Keratinocyte (primary cell): ENCODE measurements at regions not wholly inside any gene's neighbourhood (a gene's known extent, or its start where the extent isn't known, plus 50 kb on each side); places are given as distances from the start of the nearest gene placed in this dataset.
"Not testable (repeated sequence)": the region's sequence is repeated elsewhere in the genome, so short reads cannot be mapped to it uniquely, and the experiment has no call there.

ENCODE experiments used
- DNase-seq: peaks from one replicate; pipeline ENCODE4 v3.0.0-alpha.2; 2011; ENCODE audit warnings: low read depth, missing footprints, low spot score
- FAIRE-seq: peaks from 2 replicates; lab custom pipeline; 2011; peaks lifted over from hg19 to GRCh38; lab: Jason Lieb, UNC
- H2AFZ ChIP-seq: 2 replicates; pipeline ENCODE4 v1.6.0; 2012; ENCODE audit warnings: low read length, control low read depth, inconsistent platforms; ENCODE audit not compliant: control insufficient read depth
- H3K27ac ChIP-seq: 2 replicates; pipeline ENCODE4 v1.5.1; 2011; ENCODE audit warnings: low read length; ENCODE audit not compliant: control insufficient read depth, insufficient read depth
- H3K27me3 ChIP-seq: 3 replicates; pipeline ENCODE4 v1.6.0; 2011; ENCODE audit warnings: low read length; ENCODE audit not compliant: control insufficient read depth, insufficient read depth; ENCODE audit errors: extremely low read depth
- H3K36me3 ChIP-seq, 2 experiments: 2 replicates in 1 of 2; 3 replicates in 1 of 2; pipeline ENCODE4 v1.5.1; 2011; ENCODE audit warnings: low read length in 2 of 2, mild to moderate bottlenecking in 1 of 2; ENCODE audit not compliant: control insufficient read depth in 2 of 2, insufficient read depth in 2 of 2; ENCODE audit errors: extremely low read depth in 1 of 2
- H3K4me1 ChIP-seq: 3 replicates; pipeline ENCODE4 v1.5.1; 2011; ENCODE audit warnings: low read length; ENCODE audit not compliant: control insufficient read depth, insufficient read depth; ENCODE audit errors: extremely low read depth
- H3K4me2 ChIP-seq: 3 replicates; pipeline ENCODE4 v1.6.0; 2011; ENCODE audit warnings: low read depth, low read length; ENCODE audit not compliant: control insufficient read depth, insufficient read depth; ENCODE audit errors: extremely low read depth
- H3K4me3 ChIP-seq, 3 experiments: fragments of 200-600 bp in 1 of 3; sonication (generic) in 1 of 3; 2 replicates in 2 of 3; 3 replicates in 1 of 3; pipeline ENCODE4 v1.5.1; 2011 to 2016; ENCODE audit warnings: low read length in 3 of 3, mild to moderate bottlenecking in 3 of 3, control low read depth in 2 of 3, inconsistent platforms in 1 of 3, low read depth in 1 of 3, mixed read lengths in 1 of 3, mixed run types in 1 of 3, moderate library complexity in 1 of 3; ENCODE audit not compliant: control insufficient read depth in 2 of 3, insufficient read depth in 2 of 3; ENCODE audit errors: extremely low read depth in 1 of 3
- H3K79me2 ChIP-seq: 2 replicates; pipeline ENCODE4 v1.6.0; 2012; ENCODE audit warnings: low read length; ENCODE audit not compliant: control insufficient read depth, insufficient read depth
- H3K9ac ChIP-seq: 3 replicates; pipeline ENCODE4 v1.6.0; 2011; ENCODE audit warnings: low read length; ENCODE audit not compliant: control insufficient read depth, insufficient read depth; ENCODE audit errors: extremely low read depth
- H3K9me1 ChIP-seq: 3 replicates; pipeline ENCODE4 v1.6.0; 2011; ENCODE audit warnings: low read length; ENCODE audit not compliant: control insufficient read depth, insufficient read depth; ENCODE audit errors: extremely low read depth
- H3K9me3 ChIP-seq: 2 replicates; pipeline ENCODE4 v1.5.1; 2012; ENCODE audit warnings: low read depth, low read length; ENCODE audit not compliant: control insufficient read depth
- H4K20me1 ChIP-seq: 3 replicates; pipeline ENCODE4 v1.6.0; 2011; ENCODE audit warnings: low read length; ENCODE audit not compliant: control insufficient read depth, insufficient read depth; ENCODE audit errors: extremely low read depth
- CTCF ChIP-seq, 3 experiments: IDR thresholded peaks in 1 of 3; conservative IDR thresholded peaks in 1 of 3; optimal IDR thresholded peaks in 1 of 3; 2 replicates in 2 of 3; 3 replicates in 1 of 3; pipeline versions ENCODE3 to v1.5.1; 2011; ENCODE audit warnings: low read length in 3 of 3, mild to moderate bottlenecking in 3 of 3, moderate library complexity in 2 of 3, control low read depth in 1 of 3, inconsistent platforms in 1 of 3; ENCODE audit not compliant: insufficient read depth in 2 of 3; ENCODE audit errors: extremely low read depth in 1 of 3
- EZH2 ChIP-seq: IDR thresholded peaks from one replicate; pipeline ENCODE4 v1.6.1; 2012; ENCODE audit warnings: inconsistent platforms, mild to moderate bottlenecking, low read length, moderate library complexity
- dilution Hi-C: fragments of 300-500 bp; cut with MboI; formaldehyde crosslinking; loops from one replicate; pipeline ENCODE4 v1.7.0; 2020; ENCODE audit warnings: low sequenced_read_pairs; ENCODE audit not compliant: extremely low pct_ligation_motif_present

- Histone ChIP-seq H3K9me1 (no peaks in the 10 kb centered on the region), H3K4me2 (no peak overlapping the region), H3K79me2 (no peaks in the 10 kb centered on the region), H3K9me3 (no peaks in the 10 kb centered on the region), H3K9ac (no peak overlapping the region), H3K27ac (no peak overlapping the region), H3K27me3 (peaks cover 2% of the 10 kb centered on the region), H3K4me3 (no peak overlapping the region), H2AFZ (no peak overlapping the region), H3K4me1 (no peaks in the 10 kb centered on the region), H4K20me1 (no peaks in the 10 kb centered on the region), H3K36me3 (no peaks in the 10 kb centered on the region)
- dilution Hi-C loops = no loop called here
- no peak for TF ChIP-seq EZH2
- no peak for TF ChIP-seq CTCF (optimal IDR thresholded peaks at IDR 0.05 in 1 of 3, IDR thresholded peaks at IDR 0.05 in 1 of 3, conservative IDR thresholded peaks at IDR 0.05 in 1 of 3; ENCODE audit: extremely low read depth in 1 of 3, insufficient read depth in 2 of 3, low read length in 3 of 3)
- DNase-seq = no peak
- FAIRE-seq = no peak
Observed at GRCh38 chr14:101088714-101089113, 185.2 kb upstream of the RTL1 start.

GRCh38 chr14:101090478-101090877 is 187.0 kb upstream of the RTL1 start:
- dilution Hi-C loops, H3K9me1 ChIP-seq, H3K9me3 ChIP-seq, H3K27ac ChIP-seq, H3K4me3 ChIP-seq, FAIRE-seq, H2AFZ ChIP-seq, H3K27me3 ChIP-seq, H3K36me3 ChIP-seq, H3K4me1 ChIP-seq, H3K4me2 ChIP-seq, H3K9ac ChIP-seq, DNase-seq, H3K79me2 ChIP-seq, H4K20me1 ChIP-seq: not testable (repeated sequence)

- H3K4me3 ChIP-seq = no peak overlapping the region
- no peaks in the 10 kb centered on the region for H3K9me3 ChIP-seq
Observed at GRCh38 chr14:101090976-101091375, 187.5 kb upstream of the RTL1 start.

More at GRCh38 chr14:101090976-101091375, 187.5 kb upstream of the RTL1 start:
- H2AFZ ChIP-seq = no peak overlapping the region
- no peak overlapping the region for H3K4me2 ChIP-seq
- H3K27me3 ChIP-seq = no peaks in the 10 kb centered on the region
- FAIRE-seq = no peak
- no peaks in the 10 kb centered on the region for H4K20me1 ChIP-seq
- no peaks in the 10 kb centered on the region for H3K79me2 ChIP-seq
- H3K36me3 ChIP-seq = no peaks in the 10 kb centered on the region
- no peaks in the 10 kb centered on the region for H3K9me1 ChIP-seq
- TF ChIP-seq EZH2 (no peak), CTCF (optimal IDR thresholded peaks at IDR 0.05 in 1 of 3, IDR thresholded peaks at IDR 0.05 in 1 of 3, conservative IDR thresholded peaks at IDR 0.05 in 1 of 3; ENCODE audit: extremely low read depth in 1 of 3, insufficient read depth in 2 of 3, low read length in 3 of 3) (no peak)
- no peaks in the 10 kb centered on the region for H3K4me1 ChIP-seq
- dilution Hi-C loops = no loop called here
- H3K27ac ChIP-seq = no peak overlapping the region
- no peak overlapping the region for H3K9ac ChIP-seq
- no peak for DNase-seq
